ENCODE measurements at regions not wholly inside any gene's neighbourhood (a gene's known extent, or its start where the extent isn't known, plus 50 kb on each side); places are given as distances from the start of the nearest gene placed in this dataset.
A peak's percentile ranks its signal among the peaks of the same experiment; 100 is the strongest.

DNA sequence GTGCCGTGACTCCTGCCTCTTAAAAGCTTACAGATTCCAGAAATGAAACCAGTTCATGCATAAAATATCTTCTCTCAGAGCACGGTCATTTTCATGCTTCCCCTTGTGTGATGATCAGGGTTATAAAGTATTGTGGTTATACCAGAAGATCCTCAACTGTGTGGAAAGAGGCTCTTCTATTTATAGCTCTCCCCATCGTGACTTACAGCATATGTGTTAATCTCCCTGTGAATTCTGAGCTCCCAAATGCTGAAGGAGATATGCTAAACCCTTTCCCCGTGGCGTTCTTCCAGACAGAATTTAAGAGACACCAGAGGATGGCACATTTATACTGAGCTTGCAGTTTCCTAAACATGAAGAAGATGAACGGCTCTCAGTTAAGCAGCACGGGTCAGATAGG is 158.8 kb downstream of the CDH26 start:
- ATAC-seq = peak; percentile 79 to 96 (median 90)
- Histone ChIP-seq H3K36me3 (ENCODE audit: insufficient read depth in 1 of 2, low read depth in 1 of 2) (no peaks in the 10 kb centered on the region), H3K27me3 (ENCODE audit: insufficient read depth in 3 of 3, low read length in 2 of 3) (no peaks in the 10 kb centered on the region), H3K27ac (no peak overlapping the region), H3K9me3 (no peaks in the 10 kb centered on the region), H3K4me3 (no peak overlapping the region), H3K4me1 (peaks cover 29% of the 10 kb centered on the region)
- intact Hi-C loops (cut with DNase I) = no loop called here
- TF ChIP-seq, protein P1, sequence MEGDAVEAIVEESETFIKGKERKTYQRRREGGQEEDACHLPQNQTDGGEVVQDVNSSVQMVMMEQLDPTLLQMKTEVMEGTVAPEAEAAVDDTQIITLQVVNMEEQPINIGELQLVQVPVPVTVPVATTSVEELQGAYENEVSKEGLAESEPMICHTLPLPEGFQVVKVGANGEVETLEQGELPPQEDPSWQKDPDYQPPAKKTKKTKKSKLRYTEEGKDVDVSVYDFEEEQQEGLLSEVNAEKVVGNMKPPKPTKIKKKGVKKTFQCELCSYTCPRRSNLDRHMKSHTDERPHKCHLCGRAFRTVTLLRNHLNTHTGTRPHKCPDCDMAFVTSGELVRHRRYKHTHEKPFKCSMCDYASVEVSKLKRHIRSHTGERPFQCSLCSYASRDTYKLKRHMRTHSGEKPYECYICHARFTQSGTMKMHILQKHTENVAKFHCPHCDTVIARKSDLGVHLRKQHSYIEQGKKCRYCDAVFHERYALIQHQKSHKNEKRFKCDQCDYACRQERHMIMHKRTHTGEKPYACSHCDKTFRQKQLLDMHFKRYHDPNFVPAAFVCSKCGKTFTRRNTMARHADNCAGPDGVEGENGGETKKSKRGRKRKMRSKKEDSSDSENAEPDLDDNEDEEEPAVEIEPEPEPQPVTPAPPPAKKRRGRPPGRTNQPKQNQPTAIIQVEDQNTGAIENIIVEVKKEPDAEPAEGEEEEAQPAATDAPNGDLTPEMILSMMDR (IDR thresholded peaks at IDR 0.05) = no peak
- WGBS, 3 donors = 11 to 20% (median 13%) methylated on average over 7 of the region's 7 CpGs
- no peak for DNase-seq

- Histone ChIP-seq H3K27ac (no peak overlapping the region), H3K27me3 (ENCODE audit: insufficient read depth in 3 of 3, low read length in 2 of 3) (no peaks in the 10 kb centered on the region), H3K9me3 (no peaks in the 10 kb centered on the region), H3K4me3 (no peak overlapping the region), H3K4me1 (peaks cover 18% of the 10 kb centered on the region), H3K36me3 (ENCODE audit: insufficient read depth in 1 of 2, low read depth in 1 of 2) (no peaks in the 10 kb centered on the region)
- TF ChIP-seq, protein P1 (IDR thresholded peaks at IDR 0.05) = no peak
- intact Hi-C loops (cut with DNase I) = no loop called here
- WGBS, 3 donors = 80 to 88% (median 81%) methylated on average over 9 of the region's 9 CpGs
- no peak for DNase-seq
- ATAC-seq = no peak
Observed at GRCh38 chr20:60121903-60122302, 163.7 kb downstream of the CDH26 start.

DNA sequence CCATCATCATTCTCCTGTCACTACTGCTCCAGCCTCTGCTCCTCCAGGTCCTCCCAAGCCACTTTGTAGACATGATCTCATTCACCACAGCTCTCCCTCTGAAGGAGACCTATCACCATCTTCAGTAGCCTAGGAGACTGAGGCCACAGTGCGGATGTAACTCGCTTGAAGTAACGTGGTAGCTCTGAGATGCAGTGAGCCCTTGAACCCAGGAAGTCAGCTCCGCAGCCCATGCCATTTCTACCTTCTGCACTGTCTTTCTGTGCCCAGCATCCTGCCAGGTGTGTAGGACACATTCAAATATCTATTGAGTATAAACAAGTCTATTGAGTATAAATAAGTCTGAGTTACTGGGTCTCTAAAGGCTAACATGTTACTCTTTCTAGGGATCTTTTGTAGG is 164.4 kb downstream of the CDH26 start:
- H3K27ac ChIP-seq = no peak overlapping the region
- TF ChIP-seq, protein P1 (IDR thresholded peaks at IDR 0.05) = no peak
- WGBS, 3 donors = 92 to 98% (median 97%) methylated on average over 4 of the region's 4 CpGs
- ATAC-seq = no peak
- DNase-seq = no peak
- H3K4me1 ChIP-seq = peaks cover 11% of the 10 kb centered on the region
- intact Hi-C loops (cut with DNase I) = no loop called here
- no peaks in the 10 kb centered on the region for H3K9me3 ChIP-seq
- H3K36me3 ChIP-seq (ENCODE audit: insufficient read depth in 1 of 2, low read depth in 1 of 2) = no peaks in the 10 kb centered on the region
- H3K4me3 ChIP-seq = no peak overlapping the region
- no peaks in the 10 kb centered on the region for H3K27me3 ChIP-seq (ENCODE audit: insufficient read depth in 3 of 3, low read length in 2 of 3)

DNA sequence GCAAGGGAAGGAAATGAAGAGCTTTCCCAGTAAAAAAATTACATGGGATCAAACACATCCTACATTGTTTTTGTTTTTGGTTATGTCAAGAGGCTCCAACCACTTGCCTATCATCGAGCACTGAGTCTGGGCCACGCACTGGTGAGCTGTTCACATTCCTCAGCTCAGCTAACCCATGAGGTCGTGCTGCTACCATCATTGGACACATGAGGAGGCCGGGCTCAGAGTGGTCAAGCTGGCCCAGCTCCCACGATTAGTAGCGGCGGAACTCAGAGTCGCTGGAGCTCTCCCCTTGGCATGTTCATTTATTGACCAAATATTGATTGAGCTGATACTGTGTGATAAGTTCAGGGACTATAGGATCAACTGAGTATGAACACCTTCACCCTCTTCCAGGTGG is 164.9 kb downstream of the CDH26 start:
- H3K4me3 ChIP-seq = no peak overlapping the region
- no peaks in the 10 kb centered on the region for H3K9me3 ChIP-seq
- no peak overlapping the region for H3K27ac ChIP-seq
- WGBS, 3 donors = 61 to 73% (median 72%) methylated on average over 8 of the region's 8 CpGs
- peaks cover 7% of the 10 kb centered on the region for H3K4me1 ChIP-seq
- no peaks in the 10 kb centered on the region for H3K27me3 ChIP-seq (ENCODE audit: insufficient read depth in 3 of 3, low read length in 2 of 3)
- intact Hi-C loops (cut with DNase I) = no loop called here
- no peaks in the 10 kb centered on the region for H3K36me3 ChIP-seq (ENCODE audit: insufficient read depth in 1 of 2, low read depth in 1 of 2)
- TF ChIP-seq, protein P1 (IDR thresholded peaks at IDR 0.05) = no peak
- no peak for DNase-seq
- ATAC-seq = no peak

- H3K27me3 ChIP-seq (ENCODE audit: insufficient read depth in 3 of 3, low read length in 2 of 3) = no peaks in the 10 kb centered on the region
- WGBS, 3 donors = 91 to 94% (median 93%) methylated on average over 4 of the region's 4 CpGs
- ATAC-seq = no peak
Observed at GRCh38 chr20:60123652-60124051, 165.4 kb downstream of the CDH26 start.

More at GRCh38 chr20:60123652-60124051, 165.4 kb downstream of the CDH26 start:
- Histone ChIP-seq H3K36me3 (ENCODE audit: insufficient read depth in 1 of 2, low read depth in 1 of 2) (no peaks in the 10 kb centered on the region), H3K4me3 (no peak overlapping the region), H3K27ac (no peak overlapping the region), H3K9me3 (no peaks in the 10 kb centered on the region), H3K4me1 (peaks cover 7% of the 10 kb centered on the region)
- no peak for DNase-seq
- TF ChIP-seq, protein P1 (IDR thresholded peaks at IDR 0.05) = no peak
- intact Hi-C loops (cut with DNase I) = no loop called here
